ENCODE measurements at regions not wholly inside any gene's neighbourhood (a gene's known extent, or its start where the extent isn't known, plus 50 kb on each side); places are given as distances from the start of the nearest gene placed in this dataset.

DNA sequence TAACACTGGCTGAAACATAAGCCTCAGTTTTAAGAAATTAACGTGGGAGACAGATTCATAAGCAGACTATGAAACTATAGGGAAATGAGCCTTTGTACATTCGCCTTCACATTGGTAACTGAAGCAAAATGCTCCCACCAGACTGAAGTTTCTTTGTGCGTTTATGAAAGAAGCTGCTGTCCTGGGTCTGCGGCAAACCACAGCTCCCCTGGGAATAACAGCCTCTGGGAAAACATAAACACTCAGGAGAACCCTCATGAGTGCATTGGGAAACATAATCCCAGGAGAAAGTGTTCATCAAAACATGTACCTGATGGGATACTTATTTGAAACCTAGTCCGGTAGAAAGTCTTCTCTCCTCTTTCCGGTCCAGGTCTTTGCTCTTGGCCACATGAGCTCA lies 193.1 kb upstream of the LARGE1 start:
- no peaks in the 10 kb centered on the region for H3K9me3 ChIP-seq (ENCODE audit: low read depth)

DNA sequence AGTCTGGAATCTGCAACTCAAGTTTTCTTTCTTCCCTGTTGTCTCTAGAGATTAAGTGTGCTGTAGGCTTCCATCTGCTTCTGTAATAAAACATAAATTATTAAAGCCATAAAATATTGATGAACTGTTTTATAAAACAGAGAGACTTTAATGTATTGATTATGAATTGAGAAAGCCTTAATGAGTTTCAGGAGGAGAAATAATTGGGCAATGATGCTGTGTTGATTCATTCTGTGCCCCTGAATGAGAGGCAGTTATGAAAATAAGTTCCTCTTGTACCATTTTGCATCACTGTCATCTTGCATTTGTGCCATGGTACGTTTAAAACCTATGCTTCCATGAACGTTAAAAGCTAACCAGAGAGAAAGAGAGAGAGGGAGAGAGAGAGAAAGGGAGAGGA lies 194.1 kb upstream of the LARGE1 start:
- Histone ChIP-seq H3K27me3 (peaks cover 10% of the 10 kb centered on the region), H3K4me1 (ENCODE audit: low read depth) (no peaks in the 10 kb centered on the region), H3K36me3 (no peaks in the 10 kb centered on the region), H3K27ac (no peak overlapping the region), H3K4me3 (no peak overlapping the region), H3K9me3 (ENCODE audit: low read depth) (no peaks in the 10 kb centered on the region)
- no peak for DNase-seq (ENCODE audit: low read depth in 1 of 2, low spot score in 1 of 2)
- TF ChIP-seq, protein P1, sequence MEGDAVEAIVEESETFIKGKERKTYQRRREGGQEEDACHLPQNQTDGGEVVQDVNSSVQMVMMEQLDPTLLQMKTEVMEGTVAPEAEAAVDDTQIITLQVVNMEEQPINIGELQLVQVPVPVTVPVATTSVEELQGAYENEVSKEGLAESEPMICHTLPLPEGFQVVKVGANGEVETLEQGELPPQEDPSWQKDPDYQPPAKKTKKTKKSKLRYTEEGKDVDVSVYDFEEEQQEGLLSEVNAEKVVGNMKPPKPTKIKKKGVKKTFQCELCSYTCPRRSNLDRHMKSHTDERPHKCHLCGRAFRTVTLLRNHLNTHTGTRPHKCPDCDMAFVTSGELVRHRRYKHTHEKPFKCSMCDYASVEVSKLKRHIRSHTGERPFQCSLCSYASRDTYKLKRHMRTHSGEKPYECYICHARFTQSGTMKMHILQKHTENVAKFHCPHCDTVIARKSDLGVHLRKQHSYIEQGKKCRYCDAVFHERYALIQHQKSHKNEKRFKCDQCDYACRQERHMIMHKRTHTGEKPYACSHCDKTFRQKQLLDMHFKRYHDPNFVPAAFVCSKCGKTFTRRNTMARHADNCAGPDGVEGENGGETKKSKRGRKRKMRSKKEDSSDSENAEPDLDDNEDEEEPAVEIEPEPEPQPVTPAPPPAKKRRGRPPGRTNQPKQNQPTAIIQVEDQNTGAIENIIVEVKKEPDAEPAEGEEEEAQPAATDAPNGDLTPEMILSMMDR (IDR thresholded peaks at IDR 0.05; ENCODE audit: low read depth, low read length), result no peak

More for the DNA sequence above, 193.1 kb upstream of the LARGE1 start:
- peaks cover 14% of the 10 kb centered on the region for H3K27me3 ChIP-seq
- H3K27ac ChIP-seq, result no peak overlapping the region
- no peak for DNase-seq (ENCODE audit: low read depth in 1 of 2, low spot score in 1 of 2)
- no peaks in the 10 kb centered on the region for H3K4me1 ChIP-seq (ENCODE audit: low read depth)
- TF ChIP-seq, protein P1 (IDR thresholded peaks at IDR 0.05; ENCODE audit: low read depth, low read length), result no peak
- no peaks in the 10 kb centered on the region for H3K36me3 ChIP-seq
- no peak overlapping the region for H3K4me3 ChIP-seq

DNA sequence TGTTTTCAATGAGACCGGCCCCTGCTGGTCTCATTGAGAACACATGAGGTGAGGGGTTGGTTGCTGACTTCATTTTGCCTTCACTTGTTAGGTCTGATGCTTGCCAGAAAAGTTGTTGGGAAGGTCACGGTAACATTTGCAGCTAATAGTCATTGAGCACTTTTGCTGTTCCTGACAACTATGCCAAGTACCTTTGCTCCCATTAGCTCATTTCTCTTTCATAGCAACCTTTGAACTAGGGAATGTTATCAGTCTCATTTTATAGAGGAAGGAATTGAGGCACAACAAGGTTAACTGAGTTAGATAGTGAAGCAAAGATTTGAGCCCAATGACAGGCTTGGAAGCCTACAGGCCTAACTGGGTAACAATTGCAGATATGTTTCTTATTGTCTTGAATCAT lies 195.4 kb upstream of the LARGE1 start:
- Histone ChIP-seq H3K27ac (no peak overlapping the region), H3K27me3 (no peaks in the 10 kb centered on the region), H3K36me3 (no peaks in the 10 kb centered on the region), H3K4me3 (no peak overlapping the region), H3K9me3 (ENCODE audit: low read depth) (no peaks in the 10 kb centered on the region), H3K4me1 (ENCODE audit: low read depth) (peaks cover 9% of the 10 kb centered on the region)
- TF ChIP-seq, protein P1 (IDR thresholded peaks at IDR 0.05; ENCODE audit: low read depth, low read length), result no peak
- no peak for DNase-seq (ENCODE audit: low read depth in 1 of 2, low spot score in 1 of 2)

DNA sequence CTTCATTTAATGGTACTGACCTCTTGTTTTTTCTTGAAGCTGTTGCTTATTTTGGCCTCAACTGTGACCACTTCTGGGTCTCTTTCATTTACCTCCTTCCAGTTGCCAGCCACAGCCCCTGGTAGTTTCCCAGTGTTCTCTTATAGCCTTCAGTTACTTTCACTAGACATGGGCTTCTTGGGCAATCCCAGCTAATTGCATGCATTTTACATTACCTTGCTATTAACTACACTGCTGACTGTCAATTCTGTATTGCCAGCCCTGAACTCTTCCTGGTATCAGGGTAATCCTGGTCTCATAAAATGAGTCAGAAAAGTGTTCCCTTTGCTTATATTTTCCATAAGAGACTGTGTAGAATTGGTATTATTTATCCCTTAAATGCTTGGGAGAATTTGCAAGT lies 195.8 kb upstream of the LARGE1 start:
- Histone ChIP-seq H3K27ac (no peak overlapping the region), H3K36me3 (no peaks in the 10 kb centered on the region), H3K9me3 (ENCODE audit: low read depth) (no peaks in the 10 kb centered on the region), H3K4me3 (no peak overlapping the region), H3K4me1 (ENCODE audit: low read depth) (peaks cover 13% of the 10 kb centered on the region), H3K27me3 (no peaks in the 10 kb centered on the region)
- TF ChIP-seq, protein P1 (IDR thresholded peaks at IDR 0.05; ENCODE audit: low read depth, low read length), result no peak
- DNase-seq (ENCODE audit: low read depth in 1 of 2, low spot score in 1 of 2), result no peak

DNA sequence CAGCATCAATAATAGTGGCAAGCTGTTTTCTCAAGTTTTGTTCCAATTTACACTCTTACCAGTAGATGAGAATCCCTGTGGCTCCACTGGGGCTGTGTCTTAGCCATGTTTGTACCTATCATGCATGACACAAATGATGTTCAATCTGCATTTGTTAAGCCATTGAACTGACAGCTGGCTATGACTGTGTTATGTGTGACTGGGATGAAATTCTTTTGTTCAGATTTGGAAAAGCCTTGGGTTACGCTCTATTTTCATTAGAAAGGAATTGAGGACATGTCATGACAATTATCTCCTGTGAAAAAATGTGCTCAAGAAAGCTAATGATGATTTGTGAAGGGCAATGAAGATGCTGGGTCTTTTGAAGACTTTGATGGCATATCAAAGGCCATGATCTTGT lies 201.8 kb upstream of the LARGE1 start:
- TF ChIP-seq, protein P1 (IDR thresholded peaks at IDR 0.05; ENCODE audit: low read depth, low read length), result no peak
- no peak overlapping the region for H3K4me3 ChIP-seq
- H3K4me1 ChIP-seq (ENCODE audit: low read depth), result peaks cover 17% of the 10 kb centered on the region
- H3K27ac ChIP-seq, result no peak overlapping the region
- H3K27me3 ChIP-seq, result no peaks in the 10 kb centered on the region
- no peaks in the 10 kb centered on the region for H3K9me3 ChIP-seq (ENCODE audit: low read depth)
- no peak for DNase-seq (ENCODE audit: low read depth in 1 of 2, low spot score in 1 of 2)
- no peaks in the 10 kb centered on the region for H3K36me3 ChIP-seq
